H9 (cell line): ENCODE measurements at regions not wholly inside any gene's neighbourhood (a gene's known extent, or its start where the extent isn't known, plus 50 kb on each side); places are given as distances from the start of the nearest gene placed in this dataset.

Experiments
- DNase-seq: peaks from one replicate; pipeline ENCODE4 v3.0.0-alpha.2; 2017
- H2AFZ ChIP-seq: one replicate; pipeline ENCODE4 v1.6.1; 2013; ENCODE audit warnings: mild to moderate bottlenecking, low read length, control low read depth, moderate library complexity
- H2AK5ac ChIP-seq: 2 replicates; pipeline ENCODE4 v1.6.1; 2013; ENCODE audit warnings: low read length, control low read depth, mixed read lengths; ENCODE audit not compliant: insufficient read length
- H2BK120ac ChIP-seq: one replicate; pipeline ENCODE4 v1.6.1; 2013; ENCODE audit warnings: low read depth, mild to moderate bottlenecking, low read length, control low read depth, inconsistent platforms; ENCODE audit not compliant: poor library complexity, severe bottlenecking
- H2BK12ac ChIP-seq: 2 replicates; pipeline ENCODE4 v1.6.1; 2013; ENCODE audit warnings: low read length, control low read depth, mixed read lengths, low read depth; ENCODE audit not compliant: insufficient read length
- H2BK15ac ChIP-seq: 2 replicates; pipeline ENCODE4 v1.6.1; 2013; ENCODE audit warnings: low read depth, low read length, control low read depth
- H2BK20ac ChIP-seq: one replicate; pipeline ENCODE4 v1.6.1; 2013; ENCODE audit warnings: low read depth, mild to moderate bottlenecking, low read length, control low read depth, inconsistent platforms; ENCODE audit not compliant: poor library complexity, severe bottlenecking
- H2BK5ac ChIP-seq: 2 replicates; pipeline ENCODE4 v1.6.1; 2013; ENCODE audit warnings: low read length, control low read depth, mixed read lengths; ENCODE audit not compliant: insufficient read length
- H3K14ac ChIP-seq: 2 replicates; pipeline ENCODE4 v1.6.1; 2013; ENCODE audit warnings: low read length, control low read depth; ENCODE audit not compliant: insufficient read depth
- H3K18ac ChIP-seq: 2 replicates; pipeline ENCODE4 v1.6.1; 2013; ENCODE audit warnings: low read depth, mild to moderate bottlenecking, mixed read lengths, low read length, control low read depth; ENCODE audit not compliant: insufficient read length
- H3K23ac ChIP-seq: 2 replicates; pipeline ENCODE4 v1.6.1; 2013; ENCODE audit warnings: low read length, control low read depth, mixed read lengths, low read depth; ENCODE audit not compliant: insufficient read length
- H3K23me2 ChIP-seq: 2 replicates; pipeline ENCODE4 v1.6.1; 2013; ENCODE audit warnings: low read depth, mild to moderate bottlenecking, mixed read lengths, low read length, control low read depth; ENCODE audit not compliant: insufficient read length, poor library complexity, severe bottlenecking
- H3K27ac ChIP-seq: 2 replicates; pipeline ENCODE4 v1.5.1; 2013; ENCODE audit warnings: low read length, control low read depth, mixed read lengths, low read depth; ENCODE audit not compliant: insufficient read length
- H3K27me3 ChIP-seq: 2 replicates; pipeline ENCODE4 v1.6.1; 2013; ENCODE audit warnings: low read length, control low read depth, inconsistent platforms; ENCODE audit not compliant: insufficient read depth
- H3K4ac ChIP-seq: 2 replicates; pipeline ENCODE4 v1.6.1; 2013; ENCODE audit warnings: low read depth, mild to moderate bottlenecking, control low read depth, inconsistent platforms, low read length, moderate library complexity
- H3K4me1 ChIP-seq: 2 replicates; pipeline ENCODE4 v1.6.1; 2013; ENCODE audit warnings: low read length, control low read depth, inconsistent platforms; ENCODE audit not compliant: insufficient read depth
- H3K4me2 ChIP-seq: 2 replicates; pipeline ENCODE4 v1.6.1; 2013; ENCODE audit warnings: low read length, control low read depth, mixed read lengths; ENCODE audit not compliant: insufficient read length, insufficient read depth
- H3K56ac ChIP-seq: 2 replicates; pipeline ENCODE4 v1.6.1; 2013; ENCODE audit warnings: low read depth, mild to moderate bottlenecking, mixed read lengths, low read length, control low read depth; ENCODE audit not compliant: insufficient read length
- H3K79me1 ChIP-seq: 2 replicates; pipeline ENCODE4 v1.6.1; 2013; ENCODE audit warnings: low read depth, mild to moderate bottlenecking, moderate library complexity, low read length, control low read depth, inconsistent platforms; ENCODE audit not compliant: insufficient read depth, poor library complexity, severe bottlenecking
- H3K79me2 ChIP-seq: 2 replicates; pipeline ENCODE4 v1.6.1; 2013; ENCODE audit warnings: low read length, control low read depth, inconsistent platforms; ENCODE audit not compliant: insufficient read depth
- H3K9ac ChIP-seq: 2 replicates; pipeline ENCODE4 v1.6.1; 2013; ENCODE audit warnings: low read length, control low read depth, mixed read lengths; ENCODE audit not compliant: insufficient read length; ENCODE audit errors: extremely low read depth
- H3K9me3 ChIP-seq: one replicate; pipeline ENCODE4 v1.6.1; 2013; ENCODE audit warnings: low read depth, low read length, inconsistent platforms; ENCODE audit not compliant: control insufficient read depth
- H3T11ph ChIP-seq: one replicate; pipeline ENCODE4 v1.6.1; 2013; ENCODE audit warnings: mild to moderate bottlenecking, low read length, control low read depth, inconsistent platforms
- H4K20me1 ChIP-seq: one replicate; pipeline ENCODE4 v1.6.1; 2013; ENCODE audit not compliant: control insufficient read depth, insufficient read length, insufficient read depth
- H4K5ac ChIP-seq: 2 replicates; pipeline ENCODE4 v1.6.1; 2013; ENCODE audit warnings: low read depth, mild to moderate bottlenecking, mixed read lengths, low read length, control low read depth; ENCODE audit not compliant: insufficient read length
- H4K8ac ChIP-seq: replicated peaks from 2 replicates; pipeline ENCODE4 v1.6.1; 2013; ENCODE audit warnings: low read length, control low read depth, mixed read lengths, low read depth; ENCODE audit not compliant: insufficient read length
- H4K91ac ChIP-seq: 2 replicates; pipeline ENCODE4 v1.6.1; 2013; ENCODE audit warnings: low read depth, mild to moderate bottlenecking, moderate library complexity, mixed read lengths, low read length, control low read depth; ENCODE audit not compliant: insufficient read length
- H3K27ac Mint-ChIP-seq, 3 experiments: 2 replicates in 2 of 3; 3 replicates in 1 of 3; pipeline ENCODE4 v1.8.0; 2020 to 2021; ENCODE audit warnings: mixed read lengths in 3 of 3, mild to moderate bottlenecking in 1 of 3, moderate library complexity in 1 of 3
- H3K27me3 Mint-ChIP-seq: 2 replicates; pipeline ENCODE4 v1.8.0; 2021; ENCODE audit warnings: low read depth, mild to moderate bottlenecking, moderate library complexity, mixed read lengths
- H3K36me3 Mint-ChIP-seq, 3 experiments: 2 replicates in 2 of 3; 3 replicates in 1 of 3; pipeline ENCODE4 v1.8.0; 2020 to 2021; ENCODE audit warnings: low read depth in 3 of 3, mixed read lengths in 3 of 3; ENCODE audit not compliant: insufficient read depth in 1 of 3
- H3K4me1 Mint-ChIP-seq, 2 experiments: 2 replicates each; pipeline ENCODE4 v1.8.0; 2020; ENCODE audit warnings: mixed read lengths in 2 of 2
- H3K4me3 Mint-ChIP-seq, 2 experiments: 2 replicates in 1 of 2; 3 replicates in 1 of 2; pipeline ENCODE4 v1.8.0; 2020 to 2021; ENCODE audit warnings: mild to moderate bottlenecking in 2 of 2, mixed read lengths in 2 of 2, moderate library complexity in 1 of 2
- H3K9me3 Mint-ChIP-seq, 2 experiments: 2 replicates in 1 of 2; 3 replicates in 1 of 2; pipeline ENCODE4 v1.8.0; 2020; ENCODE audit warnings: mild to moderate bottlenecking in 2 of 2, mixed read lengths in 2 of 2, moderate library complexity in 1 of 2
- CTCF ChIP-seq: fragments of 200-600 bp; sonication (generic); conservative IDR thresholded peaks from 3 replicates; pipeline ENCODE4 v1.8.0; 2021; ENCODE audit warnings: antibody characterized with exemption, mild to moderate bottlenecking
- WGBS: extraction: QIAGEN DNeasy Blood & Tissue Kit; methylation state at CpG from one replicate; pipeline ENCODE4 v1.1.7; 2013; ENCODE audit warnings: missing lambda C conversion rate, low lambda C conversion rate, mixed read lengths; ENCODE audit not compliant: insufficient read length; ENCODE audit errors: extremely low coverage; 5-methylcytosine and 5-hydroxymethylcytosine counted together

DNA sequence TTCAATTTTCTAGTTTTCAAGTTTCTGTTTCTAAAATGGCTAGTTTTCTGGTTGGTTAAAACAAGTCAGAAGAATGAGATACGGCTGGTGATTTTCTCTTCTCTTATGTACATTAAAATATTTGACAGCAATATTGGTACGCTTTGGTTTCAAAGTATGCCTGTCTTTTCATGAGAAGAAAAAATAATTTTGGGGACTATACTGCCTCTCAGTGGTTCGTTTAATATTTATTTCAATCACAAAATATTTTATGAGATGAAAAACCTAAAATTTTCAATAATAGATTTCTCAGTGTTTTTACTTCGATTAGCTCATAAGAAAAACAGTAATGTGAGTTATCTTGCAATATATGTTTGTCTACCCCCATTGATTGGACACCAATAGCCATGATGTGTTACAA lies 72.8 kb upstream of the AADACL2 start:
- Mint-ChIP-seq H3K27ac (no peak overlapping the region; a peak in 1 of 7 replicates), H3K27me3 (no peaks in the 10 kb centered on the region), H3K36me3 (no peaks in the 10 kb centered on the region), H3K4me1 (no peaks in the 10 kb centered on the region), H3K4me3 (no peak overlapping the region), H3K9me3 (no peaks in the 10 kb centered on the region; a peak in 2 of 5 replicates)
- H4K5ac ChIP-seq: no peak overlapping the region
- H3K4me2 ChIP-seq: no peak overlapping the region
- H2AK5ac ChIP-seq: no peak overlapping the region
- no peak overlapping the region for H3K14ac ChIP-seq
- no peaks in the 10 kb centered on the region for H3K79me2 ChIP-seq
- no peaks in the 10 kb centered on the region for H3K9me3 ChIP-seq
- H2BK15ac ChIP-seq: no peak overlapping the region
- H2BK5ac ChIP-seq: no peak overlapping the region
- no peak overlapping the region for H3K4ac ChIP-seq
- H2AFZ ChIP-seq: no peak overlapping the region
- H3K27me3 ChIP-seq: no peaks in the 10 kb centered on the region
- no CpG with 5 or more reads among the region's 4 CpGs for WGBS
- H3K4me1 ChIP-seq: no peaks in the 10 kb centered on the region
- H3K79me1 ChIP-seq: no peaks in the 10 kb centered on the region
- H4K8ac ChIP-seq: no peak overlapping the region
- no peaks in the 10 kb centered on the region for H3K23me2 ChIP-seq
- H3K23ac ChIP-seq: no peak overlapping the region
- no peak for TF ChIP-seq CTCF
- H2BK20ac ChIP-seq: no peak overlapping the region
- H4K20me1 ChIP-seq: no peaks in the 10 kb centered on the region
- DNase-seq: no peak
- no peak overlapping the region for H3K18ac ChIP-seq
- H2BK120ac ChIP-seq: no peak overlapping the region
- no peak overlapping the region for H3K56ac ChIP-seq
- H3K27ac ChIP-seq: no peak overlapping the region
- H3T11ph ChIP-seq: no peak overlapping the region
- H3K9ac ChIP-seq: no peak overlapping the region
- H2BK12ac ChIP-seq: no peak overlapping the region
- no peak overlapping the region for H4K91ac ChIP-seq
